AG09319 (cell line): ENCODE measurements at regions not wholly inside any gene's neighbourhood (a gene's known extent, or its start where the extent isn't known, plus 50 kb on each side); places are given as distances from the start of the nearest gene placed in this dataset.

Experiments used
- DNase-seq: peaks from one replicate; pipeline ENCODE4 v3.0.0-alpha.2; 2010; ENCODE audit warnings: low read depth; ENCODE audit errors: extremely low read depth
- TF ChIP-seq, protein P1 (sequence below): IDR thresholded peaks from 2 replicates; pipeline ENCODE4 v1.5.1; 2011; ENCODE audit warnings: low read depth, mild to moderate bottlenecking, inconsistent platforms, low read length, moderate library complexity

GRCh38 chr1:219773775-219774174 lies 154.6 kb downstream of the SLC30A10 start:
- TF ChIP-seq, protein P1, sequence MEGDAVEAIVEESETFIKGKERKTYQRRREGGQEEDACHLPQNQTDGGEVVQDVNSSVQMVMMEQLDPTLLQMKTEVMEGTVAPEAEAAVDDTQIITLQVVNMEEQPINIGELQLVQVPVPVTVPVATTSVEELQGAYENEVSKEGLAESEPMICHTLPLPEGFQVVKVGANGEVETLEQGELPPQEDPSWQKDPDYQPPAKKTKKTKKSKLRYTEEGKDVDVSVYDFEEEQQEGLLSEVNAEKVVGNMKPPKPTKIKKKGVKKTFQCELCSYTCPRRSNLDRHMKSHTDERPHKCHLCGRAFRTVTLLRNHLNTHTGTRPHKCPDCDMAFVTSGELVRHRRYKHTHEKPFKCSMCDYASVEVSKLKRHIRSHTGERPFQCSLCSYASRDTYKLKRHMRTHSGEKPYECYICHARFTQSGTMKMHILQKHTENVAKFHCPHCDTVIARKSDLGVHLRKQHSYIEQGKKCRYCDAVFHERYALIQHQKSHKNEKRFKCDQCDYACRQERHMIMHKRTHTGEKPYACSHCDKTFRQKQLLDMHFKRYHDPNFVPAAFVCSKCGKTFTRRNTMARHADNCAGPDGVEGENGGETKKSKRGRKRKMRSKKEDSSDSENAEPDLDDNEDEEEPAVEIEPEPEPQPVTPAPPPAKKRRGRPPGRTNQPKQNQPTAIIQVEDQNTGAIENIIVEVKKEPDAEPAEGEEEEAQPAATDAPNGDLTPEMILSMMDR: no peak
- no peak for DNase-seq

DNA sequence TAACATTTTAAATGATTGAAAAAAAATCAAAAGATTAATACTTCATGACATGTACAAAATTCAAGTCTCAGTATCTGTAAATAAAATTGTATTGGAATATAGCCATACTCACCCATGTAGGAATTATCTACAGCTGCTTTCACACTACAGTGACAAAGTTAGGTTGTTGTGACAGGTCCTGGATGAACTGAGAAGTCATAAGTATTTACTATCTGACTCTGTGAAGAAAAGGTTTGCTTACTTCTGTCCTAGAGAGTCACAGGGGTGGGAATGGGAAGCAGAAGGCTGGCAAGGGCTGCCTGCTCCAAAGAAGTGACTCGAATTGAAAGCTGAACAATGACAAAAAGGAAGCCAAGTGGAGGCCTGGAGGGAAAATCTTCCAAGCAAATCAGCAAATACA lies 155.2 kb downstream of the SLC30A10 start:
- TF ChIP-seq, protein P1: no peak
- DNase-seq: no peak

- no peak for DNase-seq
Measured at GRCh38 chr1:219772265-219773036, 155.9 kb downstream of the SLC30A10 start.

GRCh38 chr1:219771080-219771479 lies 157.3 kb downstream of the SLC30A10 start:
- TF ChIP-seq, protein P1: no peak
- peak; percentile 75 for DNase-seq

More at GRCh38 chr1:219772265-219773036, 155.9 kb downstream of the SLC30A10 start:
- TF ChIP-seq, protein P1: no peak

GRCh38 chr1:219763321-219763720 lies 150.4 kb upstream of the ZC3H11B start:
- DNase-seq: no peak
- TF ChIP-seq, protein P1: no peak

DNA sequence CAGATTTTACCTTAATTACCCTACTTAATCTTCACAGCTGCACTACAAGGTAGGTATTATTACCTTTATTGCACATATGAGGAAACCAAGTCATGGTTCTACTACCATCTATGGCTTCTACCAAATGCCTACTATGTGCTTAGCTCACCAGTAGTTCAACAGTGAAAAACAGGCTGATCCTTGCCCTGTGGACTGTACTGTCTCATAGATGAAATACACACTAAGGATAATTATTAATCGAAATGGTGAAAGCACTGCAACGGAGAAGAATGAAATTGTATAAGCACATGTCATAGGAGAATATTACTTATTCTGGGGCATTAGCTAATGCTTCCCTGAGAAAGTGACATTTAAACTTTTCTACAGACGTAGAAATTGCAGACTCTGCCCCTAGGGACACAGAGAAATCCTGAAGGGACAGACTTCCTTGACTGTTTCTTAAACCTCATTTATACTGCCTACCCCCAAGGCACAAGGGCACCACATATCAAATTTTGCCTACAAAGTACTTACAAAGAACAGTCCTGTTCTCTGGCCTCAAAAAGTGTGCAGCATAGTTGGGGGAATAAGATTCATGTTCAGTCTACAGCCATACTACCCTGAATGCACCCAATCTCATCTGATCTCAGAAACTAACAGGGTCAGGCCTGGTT lies 148.4 kb upstream of the ZC3H11B start:
- DNase-seq: no peak
- TF ChIP-seq, protein P1: no peak

GRCh38 chr1:219759095-219759494 lies 146.2 kb upstream of the ZC3H11B start:
- TF ChIP-seq, protein P1: no peak
- DNase-seq: no peak
